Tongue (tissue), 1 donor: ENCODE measurements at regions not wholly inside any gene's neighbourhood (a gene's known extent, or its start where the extent isn't known, plus 50 kb on each side); places are given as distances from the start of the nearest gene placed in this dataset.

Experiments
- DNase-seq: peaks from one replicate; pipeline ENCODE4 v3.0.0-alpha.2; 2015

GRCh38 chr22:27125539-27125938 is 468.2 kb downstream of the MIAT start:
- DNase-seq: no peak

- DNase-seq: no peak
Observed at GRCh38 chr22:27127911-27128310, 470.5 kb downstream of the MIAT start.

GRCh38 chr22:27128461-27129085 is 471.2 kb downstream of the MIAT start:
- peak; percentile 41 for DNase-seq

- DNase-seq: no peak
Observed at GRCh38 chr22:27129266-27129665, 471.9 kb downstream of the MIAT start.

GRCh38 chr22:27130906-27131305 is 473.5 kb downstream of the MIAT start:
- no peak for DNase-seq

GRCh38 chr22:27131346-27131745 is 474.0 kb downstream of the MIAT start:
- no peak for DNase-seq

GRCh38 chr22:27132400-27132799 is 475.0 kb downstream of the MIAT start:
- no peak for DNase-seq

- DNase-seq: no peak
Observed at GRCh38 chr22:27133019-27133431, 475.6 kb downstream of the MIAT start.

GRCh38 chr22:27133681-27134314 is 476.4 kb downstream of the MIAT start:
- no peak for DNase-seq

- no peak for DNase-seq
Observed at GRCh38 chr22:27134315-27134701, 476.9 kb downstream of the MIAT start.

GRCh38 chr22:27135031-27135981 is 477.9 kb downstream of the MIAT start:
- DNase-seq: no peak

- no peak for DNase-seq
Observed at GRCh38 chr22:27136596-27136995, 479.2 kb downstream of the MIAT start.

GRCh38 chr22:27137871-27138337 is 480.5 kb downstream of the MIAT start:
- DNase-seq: peak; percentile 75

GRCh38 chr22:27138471-27138870 is 481.1 kb downstream of the MIAT start:
- no peak for DNase-seq

- DNase-seq: peak; percentile 37
Observed at GRCh38 chr22:27139935-27140511, 482.6 kb downstream of the MIAT start.

- no peak for DNase-seq
Observed at GRCh38 chr22:27142286-27142685, 484.9 kb downstream of the MIAT start.

- no peak for DNase-seq
Observed at GRCh38 chr22:27144321-27144720, 486.9 kb downstream of the MIAT start.

- DNase-seq: no peak
Observed at GRCh38 chr22:27146866-27147633, 489.7 kb downstream of the MIAT start.

GRCh38 chr22:27148055-27148454 is 490.7 kb downstream of the MIAT start:
- DNase-seq: no peak

- DNase-seq: no peak
Observed at GRCh38 chr22:27148886-27149470, 491.6 kb downstream of the MIAT start.

GRCh38 chr22:27149921-27150543 is 492.6 kb downstream of the MIAT start:
- peak; percentile 66 for DNase-seq
